ENCODE measurements at regions not wholly inside any gene's neighbourhood (a gene's known extent, or its start where the extent isn't known, plus 50 kb on each side); places are given as distances from the start of the nearest gene placed in this dataset.
"Not testable (repeated sequence)": the region's sequence is repeated elsewhere in the genome, so short reads cannot be mapped to it uniquely, and the experiment has no call there.

DNA sequence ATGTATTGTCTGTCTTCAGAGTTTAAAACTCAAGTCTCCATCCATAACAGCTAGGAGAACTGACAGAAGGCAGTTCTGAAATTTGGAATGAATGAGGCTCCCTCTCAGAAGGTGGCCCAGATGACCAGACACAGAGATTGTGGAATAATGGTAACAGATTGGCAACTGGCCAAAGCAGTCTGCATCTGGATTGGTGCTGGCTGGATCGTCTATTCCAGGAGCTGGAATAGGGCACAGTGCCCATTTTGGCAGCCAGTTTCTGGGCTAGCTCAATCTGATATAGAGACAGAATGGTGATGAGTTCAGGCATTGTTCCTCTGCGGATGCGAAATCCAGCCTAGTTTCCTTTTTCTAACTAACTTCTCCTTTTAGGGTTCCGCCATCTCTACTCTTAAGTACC, 851.7 kb downstream of the PDCD6IP start:
- FAIRE-seq: no peak
- TF ChIP-seq PAX5 (IDR thresholded peaks at IDR 0.05; ENCODE audit: insufficient read depth, low read length, severe bottlenecking) (no peak), TAF1 (IDR thresholded peaks at IDR 0.05; ENCODE audit: low read depth, low read length) (no peak), POLR2AphosphoS5 (IDR thresholded peaks at IDR 0.05; ENCODE audit: low read depth, low read length) (no peak), POLR2A (IDR thresholded peaks at IDR 0.05; ENCODE audit: low read depth, low read length) (no peak), SPI1 (IDR thresholded peaks at IDR 0.05; ENCODE audit: low read depth, low read length) (no peak), POU2F2 (IDR thresholded peaks at IDR 0.05; ENCODE audit: low read depth, low read length) (no peak)
- DNase-seq (ENCODE audit: insufficient read length, low spot score): no peak

DNA sequence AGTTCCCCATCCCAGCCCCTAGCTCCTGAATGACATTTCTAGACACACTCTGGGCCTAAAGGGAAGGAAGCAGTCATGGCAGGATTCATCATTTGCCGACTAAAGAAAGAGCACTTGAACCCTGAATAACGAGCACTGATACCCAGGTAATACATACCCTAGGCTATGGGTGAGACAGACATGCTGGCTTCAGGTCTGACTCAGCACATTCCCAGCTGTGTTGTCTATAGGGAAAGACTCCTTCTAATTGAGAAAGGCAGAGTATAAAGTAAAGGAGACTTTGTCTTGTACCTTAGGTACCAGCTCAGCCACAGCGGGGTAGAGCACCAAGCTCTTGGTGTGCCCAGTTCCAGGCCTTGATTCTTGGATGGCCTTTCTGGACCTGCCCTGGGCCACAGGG, 870.5 kb downstream of the PDCD6IP start:
- FAIRE-seq (no peak), DNase-seq (ENCODE audit: insufficient read length, low spot score) (no peak)
- TF ChIP-seq POLR2A (IDR thresholded peaks at IDR 0.05; ENCODE audit: low read depth, low read length): no peak
- TF ChIP-seq POLR2AphosphoS5 (IDR thresholded peaks at IDR 0.05; ENCODE audit: low read depth, low read length): no peak
- TF ChIP-seq POU2F2 (IDR thresholded peaks at IDR 0.05; ENCODE audit: low read depth, low read length): no peak
- TF ChIP-seq SPI1 (IDR thresholded peaks at IDR 0.05; ENCODE audit: low read depth, low read length): no peak
- no peak for TF ChIP-seq TAF1 (IDR thresholded peaks at IDR 0.05; ENCODE audit: low read depth, low read length)
- no peak for TF ChIP-seq PAX5 (IDR thresholded peaks at IDR 0.05; ENCODE audit: insufficient read depth, low read length, severe bottlenecking)

DNA sequence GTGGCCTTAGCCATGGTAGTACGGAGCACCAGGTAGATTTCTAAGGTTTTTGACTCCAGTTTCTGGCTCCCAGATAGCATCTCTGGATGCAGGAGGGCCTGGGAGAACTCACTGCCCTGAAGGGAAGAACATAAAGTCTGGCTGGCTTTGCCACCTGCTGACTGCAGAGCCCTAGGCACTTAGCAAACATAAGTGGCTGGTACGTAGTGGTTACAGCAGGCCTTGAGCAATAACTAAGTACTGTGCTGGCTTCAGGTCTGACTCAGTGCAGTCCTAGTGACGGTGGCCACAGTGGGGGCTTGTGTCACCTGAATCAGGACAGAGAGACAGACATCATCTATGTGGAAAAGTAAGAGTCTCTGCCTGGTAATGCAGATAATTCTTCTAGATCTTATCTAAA, 871.1 kb downstream of the PDCD6IP start:
- TF ChIP-seq POLR2A (IDR thresholded peaks at IDR 0.05; ENCODE audit: low read depth, low read length): no peak
- no peak for TF ChIP-seq TAF1 (IDR thresholded peaks at IDR 0.05; ENCODE audit: low read depth, low read length)
- TF ChIP-seq POLR2AphosphoS5 (IDR thresholded peaks at IDR 0.05; ENCODE audit: low read depth, low read length): no peak
- FAIRE-seq: no peak
- DNase-seq (ENCODE audit: insufficient read length, low spot score): no peak

DNA sequence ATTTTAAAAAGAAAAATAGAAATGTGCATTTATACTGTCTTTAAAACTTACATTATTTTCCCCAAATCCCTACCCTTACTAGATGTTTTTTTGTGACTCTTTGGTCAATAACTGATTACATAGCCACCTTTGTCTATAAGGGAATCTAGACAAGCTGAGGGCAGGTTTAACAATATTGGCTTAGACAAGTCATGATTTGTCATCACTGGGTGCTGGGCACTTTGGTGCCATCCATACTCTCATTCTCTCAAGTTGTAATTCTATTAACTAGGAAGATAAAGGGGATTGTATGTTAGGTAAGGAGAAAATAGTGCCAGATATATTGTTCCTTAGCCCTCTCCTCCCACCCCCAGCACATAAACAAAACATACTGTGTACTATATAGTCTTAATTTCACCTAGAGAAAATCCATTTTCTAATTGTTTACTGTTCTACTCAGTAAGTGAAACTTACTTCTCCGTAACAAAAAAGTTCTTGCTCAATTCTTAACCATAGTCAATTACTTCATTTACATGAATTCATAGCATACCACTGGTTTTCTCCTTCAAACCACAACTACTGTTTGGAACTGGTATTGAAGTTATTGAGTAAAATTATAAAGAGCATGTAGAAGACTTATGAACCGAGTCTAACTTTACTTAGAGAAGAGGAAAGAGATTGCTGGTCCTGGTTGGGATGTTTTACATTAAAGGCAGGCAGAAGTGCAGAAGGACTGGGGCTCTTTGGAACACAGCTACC, 877.1 kb downstream of the PDCD6IP start:
- FAIRE-seq (no peak), DNase-seq (ENCODE audit: insufficient read length, low spot score) (no peak)
- TF ChIP-seq PAX5 (IDR thresholded peaks at IDR 0.05; ENCODE audit: insufficient read depth, low read length, severe bottlenecking): no peak
- TF ChIP-seq POLR2A (IDR thresholded peaks at IDR 0.05; ENCODE audit: low read depth, low read length): no peak
- TF ChIP-seq SPI1 (IDR thresholded peaks at IDR 0.05; ENCODE audit: low read depth, low read length): no peak
- no peak for TF ChIP-seq POLR2AphosphoS5 (IDR thresholded peaks at IDR 0.05; ENCODE audit: low read depth, low read length)
- no peak for TF ChIP-seq POU2F2 (IDR thresholded peaks at IDR 0.05; ENCODE audit: low read depth, low read length)
- TF ChIP-seq TAF1 (IDR thresholded peaks at IDR 0.05; ENCODE audit: low read depth, low read length): no peak

- FAIRE-seq: no peak
- no peak for TF ChIP-seq POU2F2 (IDR thresholded peaks at IDR 0.05; ENCODE audit: low read depth, low read length)
- TF ChIP-seq PAX5 (IDR thresholded peaks at IDR 0.05; ENCODE audit: insufficient read depth, low read length, severe bottlenecking): no peak
- TF ChIP-seq POLR2AphosphoS5 (IDR thresholded peaks at IDR 0.05; ENCODE audit: low read depth, low read length): no peak
- no peak for TF ChIP-seq SPI1 (IDR thresholded peaks at IDR 0.05; ENCODE audit: low read depth, low read length)
- no peak for TF ChIP-seq POLR2A (IDR thresholded peaks at IDR 0.05; ENCODE audit: low read depth, low read length)
- no peak for TF ChIP-seq TAF1 (IDR thresholded peaks at IDR 0.05; ENCODE audit: low read depth, low read length)
- DNase-seq (ENCODE audit: insufficient read length, low spot score): no peak
Observed at GRCh38 chr3:34676436-34676835, 878.0 kb downstream of the PDCD6IP start.

DNA sequence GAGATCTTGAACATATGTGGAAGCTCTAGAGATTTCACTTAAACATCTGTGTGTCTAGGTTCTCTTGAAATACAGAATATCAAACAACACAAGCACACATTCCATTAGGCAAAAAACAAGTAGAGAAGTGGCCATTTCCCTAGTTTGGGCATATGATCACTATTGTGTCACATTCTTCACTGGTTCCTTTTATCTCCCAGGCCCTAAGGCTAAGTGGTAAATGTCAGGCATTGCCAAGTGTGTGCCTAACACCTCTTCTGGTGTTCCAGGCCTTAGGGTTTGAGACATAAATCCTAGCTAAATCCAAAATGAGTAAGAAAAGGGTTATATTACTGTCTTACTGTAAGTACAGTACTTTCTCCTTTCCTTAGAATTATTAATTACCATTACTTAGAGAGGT, 880.1 kb downstream of the PDCD6IP start:
- TF ChIP-seq PAX5 (IDR thresholded peaks at IDR 0.05; ENCODE audit: insufficient read depth, low read length, severe bottlenecking): no peak
- TF ChIP-seq SPI1 (IDR thresholded peaks at IDR 0.05; ENCODE audit: low read depth, low read length): no peak
- TF ChIP-seq TAF1 (IDR thresholded peaks at IDR 0.05; ENCODE audit: low read depth, low read length): no peak
- TF ChIP-seq POLR2AphosphoS5 (IDR thresholded peaks at IDR 0.05; ENCODE audit: low read depth, low read length): no peak
- TF ChIP-seq POU2F2 (IDR thresholded peaks at IDR 0.05; ENCODE audit: low read depth, low read length): no peak
- TF ChIP-seq POLR2A (IDR thresholded peaks at IDR 0.05; ENCODE audit: low read depth, low read length): no peak
- FAIRE-seq (no peak), DNase-seq (ENCODE audit: insufficient read length, low spot score) (no peak)

- FAIRE-seq; DNase-seq (ENCODE audit: insufficient read length, low spot score): not testable (repeated sequence)
Observed at GRCh38 chr3:34679055-34679454, 880.6 kb downstream of the PDCD6IP start.

GRCh38 chr3:34683851-34684250, 885.4 kb downstream of the PDCD6IP start:
- TF ChIP-seq POU2F2 (IDR thresholded peaks at IDR 0.05; ENCODE audit: low read depth, low read length) (no peak), POLR2A (IDR thresholded peaks at IDR 0.05; ENCODE audit: low read depth, low read length) (no peak), POLR2AphosphoS5 (IDR thresholded peaks at IDR 0.05; ENCODE audit: low read depth, low read length) (no peak), TAF1 (IDR thresholded peaks at IDR 0.05; ENCODE audit: low read depth, low read length) (no peak), SPI1 (IDR thresholded peaks at IDR 0.05; ENCODE audit: low read depth, low read length) (no peak), PAX5 (IDR thresholded peaks at IDR 0.05; ENCODE audit: insufficient read depth, low read length, severe bottlenecking) (no peak)
- no peak for DNase-seq (ENCODE audit: insufficient read length, low spot score)
- FAIRE-seq: no peak

DNA sequence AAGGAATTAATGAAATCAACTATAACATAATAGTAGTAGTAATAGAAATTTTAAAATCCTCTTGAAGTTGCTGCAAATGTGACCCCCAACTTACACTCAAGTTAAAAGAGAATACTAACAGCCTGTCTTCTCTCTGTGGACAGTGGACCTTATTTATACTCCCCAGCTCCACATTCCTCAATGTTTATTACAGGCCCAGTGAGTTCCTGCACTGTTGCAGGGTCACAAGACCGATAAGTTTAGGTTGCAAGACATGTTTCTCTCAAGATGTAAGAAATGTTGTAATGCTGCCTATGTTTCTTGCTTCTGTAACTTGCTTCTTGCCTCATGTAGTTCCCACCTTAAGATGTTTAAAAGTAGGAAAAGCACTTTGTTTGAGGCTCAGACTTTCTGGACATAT, 888.1 kb downstream of the PDCD6IP start:
- no peak for DNase-seq (ENCODE audit: insufficient read length, low spot score)
- TF ChIP-seq POU2F2 (IDR thresholded peaks at IDR 0.05; ENCODE audit: low read depth, low read length) (no peak), POLR2AphosphoS5 (IDR thresholded peaks at IDR 0.05; ENCODE audit: low read depth, low read length) (no peak), PAX5 (IDR thresholded peaks at IDR 0.05; ENCODE audit: insufficient read depth, low read length, severe bottlenecking) (no peak), TAF1 (IDR thresholded peaks at IDR 0.05; ENCODE audit: low read depth, low read length) (no peak), SPI1 (IDR thresholded peaks at IDR 0.05; ENCODE audit: low read depth, low read length) (no peak), POLR2A (IDR thresholded peaks at IDR 0.05; ENCODE audit: low read depth, low read length) (no peak)
- FAIRE-seq: no peak

DNA sequence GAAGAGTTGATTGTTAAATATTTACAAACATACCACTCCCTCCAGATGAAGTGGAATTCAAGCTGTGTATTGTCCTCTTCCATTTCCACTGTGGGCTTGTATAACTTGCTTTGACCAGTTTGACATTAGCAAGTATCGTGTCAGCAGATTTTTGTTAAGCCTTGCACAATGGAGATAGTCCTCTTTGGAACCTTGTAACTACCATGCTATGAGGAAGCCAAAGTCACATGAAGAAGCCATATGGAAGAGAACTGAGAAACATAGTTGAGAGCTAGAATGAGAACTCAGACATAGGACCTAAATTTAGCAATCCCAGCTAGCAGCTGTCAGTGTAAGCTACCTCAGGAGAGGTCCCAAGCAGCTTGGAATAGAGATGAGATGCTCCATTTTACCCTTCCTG, 889.2 kb downstream of the PDCD6IP start:
- no peak for DNase-seq (ENCODE audit: insufficient read length, low spot score)
- TF ChIP-seq TAF1 (IDR thresholded peaks at IDR 0.05; ENCODE audit: low read depth, low read length): no peak
- no peak for TF ChIP-seq SPI1 (IDR thresholded peaks at IDR 0.05; ENCODE audit: low read depth, low read length)
- TF ChIP-seq POU2F2 (IDR thresholded peaks at IDR 0.05; ENCODE audit: low read depth, low read length): no peak
- TF ChIP-seq POLR2A (IDR thresholded peaks at IDR 0.05; ENCODE audit: low read depth, low read length): no peak
- no peak for TF ChIP-seq POLR2AphosphoS5 (IDR thresholded peaks at IDR 0.05; ENCODE audit: low read depth, low read length)
- no peak for FAIRE-seq
